Fibroblast of skin of back (primary cell): ENCODE measurements at regions not wholly inside any gene's neighbourhood (a gene's known extent, or its start where the extent isn't known, plus 50 kb on each side); places are given as distances from the start of the nearest gene placed in this dataset.

ENCODE experiments used
- DNase-seq: peaks from one replicate; pipeline ENCODE4 v3.0.0-alpha.2; 2013

DNA sequence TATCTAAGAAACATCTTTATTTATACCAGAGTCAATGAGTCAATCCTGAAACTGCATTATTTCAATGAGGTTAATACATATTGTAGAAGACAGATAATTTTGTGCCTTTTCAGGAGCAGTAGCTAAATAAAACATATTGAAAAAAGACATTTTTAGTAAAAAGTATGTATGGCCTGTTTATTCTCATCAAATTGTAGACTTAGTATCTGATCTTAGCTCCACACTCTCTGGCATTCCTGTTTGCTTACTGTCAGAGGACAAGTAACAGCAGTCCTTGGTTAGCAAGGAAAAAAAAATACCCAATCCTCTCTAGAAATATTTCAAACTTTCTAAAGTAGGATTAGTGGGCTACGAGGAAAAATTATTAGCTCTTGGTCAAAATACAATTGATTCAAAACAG, 50.5 kb upstream of the GUCY1A1 start:
- no peak for DNase-seq

DNA sequence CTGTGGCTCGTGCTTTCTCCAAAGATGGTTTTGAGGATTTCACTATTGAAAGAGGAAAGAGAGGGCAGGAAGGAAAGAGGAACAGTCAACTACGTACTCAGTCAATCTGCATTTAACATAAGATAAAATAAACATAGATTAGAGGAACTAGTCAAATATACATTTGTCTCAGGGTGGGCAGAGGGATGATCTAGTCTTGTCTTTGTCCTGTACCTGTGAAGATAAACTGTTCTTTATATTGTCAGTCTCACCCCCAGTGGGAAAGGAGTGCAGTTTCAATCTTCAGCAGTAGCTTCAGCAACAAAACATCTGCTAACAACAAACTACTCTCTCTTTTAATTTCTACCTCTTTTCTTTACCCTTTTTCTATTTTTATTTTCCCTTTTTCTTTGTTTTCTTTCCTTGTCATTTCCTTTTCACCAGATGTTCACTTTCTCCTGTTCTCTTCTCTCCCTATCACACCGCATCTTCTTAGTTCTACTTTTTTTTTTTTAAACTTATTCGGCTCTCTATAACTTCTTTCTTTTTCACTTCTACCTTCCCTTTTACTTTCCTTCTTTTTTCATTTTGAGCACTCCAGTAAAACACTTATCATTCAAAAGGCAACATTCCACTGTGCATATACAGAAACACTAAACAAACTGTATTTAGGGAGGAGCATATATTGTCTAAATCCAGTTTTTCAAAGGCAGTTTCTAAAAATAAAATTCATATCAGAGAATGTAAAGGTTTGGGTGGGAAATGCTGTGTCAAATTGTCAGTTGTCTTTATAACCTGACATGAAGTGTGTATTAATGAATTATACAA, 51.4 kb upstream of the GUCY1A1 start:
- no peak for DNase-seq

DNA sequence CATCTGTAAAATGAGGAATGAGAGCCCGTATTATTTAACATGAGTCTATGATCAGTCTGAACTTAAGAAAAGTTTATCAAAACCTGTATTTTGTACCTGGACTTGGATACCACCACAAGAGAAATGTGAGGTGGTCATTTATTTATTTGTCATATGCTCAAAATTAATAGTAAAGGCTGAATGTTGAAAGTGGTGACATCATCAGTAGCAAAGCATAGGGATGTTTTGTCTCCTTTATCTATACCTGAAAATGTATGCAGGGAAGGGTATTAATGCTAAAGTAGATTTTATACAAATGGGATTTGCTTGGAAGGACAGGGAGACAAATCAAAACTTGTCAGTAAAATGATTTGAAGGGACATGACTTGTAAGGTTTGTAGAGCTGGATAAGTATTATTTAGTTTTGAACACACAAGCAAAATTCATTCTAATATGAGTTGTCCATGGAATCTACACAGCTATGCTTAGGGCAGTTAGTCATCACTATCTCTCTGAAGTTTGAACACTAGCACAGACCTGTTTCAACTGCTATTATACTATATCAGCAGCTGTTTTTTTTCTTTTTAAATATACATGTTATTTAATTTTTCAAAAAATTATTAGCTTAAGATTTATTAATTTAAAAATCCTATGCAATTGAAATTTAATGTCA, 52.4 kb upstream of the GUCY1A1 start:
- peak; percentile 16 for DNase-seq

DNA sequence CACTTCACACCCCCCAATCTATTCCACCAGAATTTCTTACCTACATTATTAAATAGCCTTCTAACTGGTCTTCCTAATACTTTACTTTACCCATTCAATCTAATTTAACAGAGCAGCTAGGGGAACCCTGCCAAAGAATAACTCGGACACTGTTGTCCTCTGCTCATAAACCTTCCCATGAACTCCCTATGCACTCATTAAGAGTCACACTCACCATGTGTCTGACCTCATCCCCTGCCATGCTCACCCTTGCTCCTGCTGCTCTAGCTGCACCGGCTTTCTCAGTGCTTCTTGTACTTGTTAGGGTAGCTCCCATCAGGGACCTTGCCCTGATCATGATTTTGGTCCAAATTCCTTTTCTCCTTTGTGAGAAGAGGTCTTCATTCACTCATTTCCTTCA, 54.6 kb upstream of the GUCY1A1 start:
- DNase-seq: no peak

DNA sequence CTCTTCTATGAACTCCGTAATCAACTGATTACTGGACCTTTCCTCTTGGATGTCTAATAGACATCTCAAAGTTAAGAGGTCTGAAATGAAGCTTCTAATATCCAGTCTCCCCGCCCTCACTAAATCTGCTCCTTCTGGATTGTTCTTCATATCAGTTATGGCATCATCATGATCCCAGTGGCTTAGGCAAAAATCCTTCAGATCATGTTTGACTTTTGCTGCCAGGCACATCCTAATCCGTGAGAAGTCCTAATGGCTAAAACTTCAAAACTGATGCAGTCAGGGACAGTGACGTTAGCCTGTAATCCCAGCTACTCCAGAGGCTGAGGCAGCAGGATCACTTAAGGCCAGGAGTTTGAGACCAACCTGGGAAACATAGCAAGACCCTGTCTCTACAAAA, 55.1 kb upstream of the GUCY1A1 start:
- DNase-seq: no peak

DNA sequence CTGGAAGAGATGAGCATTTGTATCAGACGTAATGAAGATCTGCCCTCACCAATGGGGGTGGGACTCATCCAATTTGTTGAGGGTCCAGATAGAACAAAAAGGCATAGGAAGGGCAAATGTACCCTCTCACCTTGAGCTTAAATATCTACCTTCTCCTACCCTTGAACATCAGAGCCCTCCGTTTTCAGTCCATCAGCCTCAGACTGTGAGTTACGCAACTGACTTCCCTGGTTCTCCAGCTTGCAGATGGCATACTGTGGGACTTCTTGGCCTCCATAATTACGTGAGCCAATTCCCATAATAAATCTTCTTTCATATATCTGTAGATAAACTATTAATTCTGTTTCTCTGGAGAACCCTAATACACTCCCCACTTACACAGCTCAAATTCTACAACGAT, 56.5 kb upstream of the GUCY1A1 start:
- DNase-seq: no peak

DNA sequence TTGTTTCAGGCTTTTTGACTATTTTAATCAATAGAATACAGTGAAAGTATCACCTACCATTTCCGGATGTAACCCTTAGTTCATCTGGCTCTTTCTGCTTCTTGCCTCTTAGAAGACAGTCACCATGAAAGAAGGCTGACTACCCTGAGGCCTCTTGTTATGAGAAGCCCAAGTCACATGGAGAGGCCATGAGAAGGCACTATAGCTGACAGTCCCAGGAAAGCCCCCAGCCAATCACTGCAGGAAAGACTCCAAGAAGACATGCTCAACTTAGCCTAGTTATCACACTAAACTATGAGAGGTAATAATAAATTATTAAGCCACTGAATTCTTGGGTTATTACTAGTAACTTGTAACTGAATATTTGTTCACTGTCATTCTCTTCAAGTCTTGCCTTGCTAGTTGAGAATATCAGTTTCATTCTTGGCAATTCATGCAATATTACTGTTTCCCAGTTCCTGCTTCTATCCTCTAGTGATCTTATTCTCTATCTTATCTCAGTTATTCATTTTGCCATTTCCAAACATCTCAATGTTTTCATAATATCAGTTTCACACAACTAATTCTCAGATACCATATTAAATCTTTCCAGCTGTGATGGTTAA, 57.1 kb upstream of the GUCY1A1 start:
- peak; percentile 8 for DNase-seq

DNA sequence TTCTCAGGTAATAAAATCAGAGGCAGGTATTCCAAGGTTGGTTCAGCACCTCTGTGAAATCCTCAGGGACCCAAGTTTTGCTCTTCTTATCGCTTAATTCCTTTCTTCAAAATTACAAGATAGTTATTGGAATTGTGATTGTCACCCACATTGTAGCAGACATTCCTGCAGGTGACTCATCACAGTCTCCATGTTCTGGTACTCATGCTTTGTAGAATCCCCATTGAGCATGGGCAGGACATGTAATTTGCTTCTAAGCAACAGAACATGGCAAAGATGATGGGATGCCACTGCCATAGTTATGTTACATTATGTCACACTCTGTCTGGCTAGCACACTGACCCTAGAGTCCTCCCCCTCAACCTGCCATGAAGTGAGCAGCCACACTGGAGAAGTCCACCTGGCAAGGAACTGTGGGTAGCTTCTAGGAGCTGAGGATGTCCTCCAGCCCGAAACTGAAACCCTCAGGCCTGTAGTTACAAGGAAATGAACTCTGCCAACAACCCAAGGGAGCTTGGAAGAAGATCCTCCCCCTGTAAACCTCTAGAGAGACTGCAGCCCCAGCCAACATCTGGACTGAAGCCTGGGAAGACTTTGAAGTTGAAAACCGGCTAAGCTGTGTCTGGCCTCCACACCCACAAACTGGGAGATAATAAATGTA, 58.3 kb upstream of the GUCY1A1 start:
- peak; percentile 8 for DNase-seq

DNA sequence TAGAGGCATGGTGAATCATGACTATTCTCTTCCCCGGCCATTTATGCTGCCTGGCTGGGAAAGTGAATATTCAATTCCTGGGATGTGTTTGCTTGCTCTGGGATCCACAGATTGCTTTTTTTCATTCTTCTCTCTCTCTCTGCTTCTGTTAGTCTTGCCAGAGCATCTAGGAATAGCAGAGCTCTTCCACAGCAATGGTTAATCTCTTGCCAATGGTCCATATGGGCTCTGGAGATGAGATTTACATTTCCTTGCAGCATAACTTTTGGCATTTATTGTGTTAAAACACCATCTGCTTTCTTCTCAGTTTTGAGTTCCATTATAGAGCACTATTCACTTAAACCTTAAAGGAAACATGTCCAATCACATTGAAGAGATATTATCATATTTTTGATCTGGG, 59.2 kb upstream of the GUCY1A1 start:
- no peak for DNase-seq

DNA sequence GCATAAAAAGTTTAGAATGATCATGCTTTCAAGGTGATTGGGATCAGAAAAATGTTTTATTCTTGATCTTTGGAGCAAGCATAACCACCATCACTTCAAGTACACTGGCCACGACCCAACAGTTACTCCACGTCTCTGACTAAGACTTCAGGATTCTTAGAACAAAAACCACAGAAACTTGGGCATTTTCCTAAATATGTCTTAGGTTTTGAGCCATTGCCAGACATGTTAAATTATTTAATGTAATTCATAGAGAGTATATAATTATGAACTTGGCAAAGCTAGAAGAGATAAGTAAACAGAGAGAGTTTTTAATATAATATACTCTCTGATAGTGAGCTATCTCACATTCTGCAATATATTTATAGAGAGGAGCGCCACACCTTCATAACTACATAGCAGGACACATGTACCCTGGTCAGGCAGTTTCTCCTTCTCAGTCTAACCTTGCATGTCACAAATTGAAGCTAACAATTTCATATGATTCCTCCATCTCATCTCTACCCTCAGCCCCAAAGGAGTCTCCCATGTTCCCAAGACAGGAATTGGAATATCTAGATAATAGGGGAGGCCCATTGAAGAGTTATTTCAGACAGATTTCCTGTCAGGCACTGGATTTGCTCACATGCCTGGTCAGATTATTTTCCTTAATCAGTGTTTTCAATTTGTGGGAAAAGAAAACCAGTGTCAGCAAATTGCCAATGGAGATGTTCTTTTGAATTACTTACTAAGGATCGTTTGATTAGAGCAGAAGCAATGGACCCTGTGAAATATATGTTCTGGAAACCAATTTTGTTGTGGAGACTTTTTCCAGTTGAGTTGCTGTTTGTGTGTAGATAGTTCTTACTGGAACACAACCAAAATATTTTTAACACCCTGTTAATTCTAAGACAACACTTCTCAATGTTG, 61.7 kb upstream of the GUCY1A1 start:
- DNase-seq: peak; percentile 67

DNA sequence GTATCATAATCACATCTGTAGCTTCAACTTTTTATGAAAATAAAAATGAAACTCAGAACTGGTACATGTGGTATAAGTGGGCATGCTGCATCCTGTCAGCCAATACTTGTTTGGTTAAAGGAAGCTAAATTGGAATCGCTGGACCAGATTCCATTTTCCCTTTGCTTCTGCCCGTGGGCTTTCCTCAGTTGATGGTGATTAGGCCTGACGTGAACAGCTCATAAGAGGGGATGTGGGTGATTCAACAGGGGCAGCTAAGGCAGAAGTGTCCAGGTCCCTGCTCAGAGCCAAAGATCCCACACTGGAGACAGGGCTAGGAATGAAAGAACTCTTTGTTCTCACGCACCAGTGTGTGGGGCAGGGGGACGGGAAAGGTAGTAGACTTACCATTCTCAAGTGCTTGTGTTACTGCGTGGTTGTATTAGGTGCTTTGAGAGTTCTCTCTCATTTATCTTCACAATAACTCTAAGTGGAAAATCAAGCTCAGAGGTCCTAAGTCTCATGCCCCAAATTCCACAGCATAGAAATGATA, 63.2 kb upstream of the GUCY1A1 start:
- no peak for DNase-seq

DNA sequence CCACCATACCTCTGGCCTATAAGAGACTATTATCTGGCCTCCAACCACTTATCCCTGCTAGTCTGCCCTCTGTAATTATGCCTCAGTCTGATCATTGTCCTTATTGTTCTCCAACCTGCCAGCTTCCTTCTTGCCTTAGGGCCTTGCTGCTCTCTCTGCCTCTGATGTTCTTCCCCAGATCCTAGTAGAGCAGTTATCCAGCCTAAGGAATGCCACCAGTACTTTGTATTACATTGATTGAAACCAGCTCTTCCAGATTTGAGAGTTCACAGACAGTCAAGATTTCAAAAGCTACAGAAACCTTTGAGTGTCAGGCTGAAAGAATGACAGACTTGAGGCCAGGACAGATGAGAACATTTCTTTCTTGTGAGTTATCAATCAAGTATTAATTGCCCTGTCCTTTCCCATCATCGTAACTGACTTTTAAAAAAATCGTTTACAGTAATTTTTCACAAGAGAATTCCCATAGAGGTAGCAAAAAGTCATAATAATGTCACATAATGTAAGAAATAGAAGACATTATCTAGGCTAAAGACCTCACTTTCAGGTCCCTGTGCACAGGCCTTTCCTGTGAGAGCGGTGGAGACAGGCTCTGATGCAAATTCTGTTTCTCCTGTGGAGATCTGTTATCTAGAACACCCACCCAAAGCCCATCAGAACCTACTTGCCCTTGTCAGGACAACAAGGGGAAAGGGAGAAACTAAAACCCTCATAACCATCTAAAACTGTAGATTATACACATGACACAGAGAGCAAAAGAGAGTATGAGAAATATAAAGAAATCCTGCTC, 64.1 kb upstream of the GUCY1A1 start:
- DNase-seq: no peak

DNA sequence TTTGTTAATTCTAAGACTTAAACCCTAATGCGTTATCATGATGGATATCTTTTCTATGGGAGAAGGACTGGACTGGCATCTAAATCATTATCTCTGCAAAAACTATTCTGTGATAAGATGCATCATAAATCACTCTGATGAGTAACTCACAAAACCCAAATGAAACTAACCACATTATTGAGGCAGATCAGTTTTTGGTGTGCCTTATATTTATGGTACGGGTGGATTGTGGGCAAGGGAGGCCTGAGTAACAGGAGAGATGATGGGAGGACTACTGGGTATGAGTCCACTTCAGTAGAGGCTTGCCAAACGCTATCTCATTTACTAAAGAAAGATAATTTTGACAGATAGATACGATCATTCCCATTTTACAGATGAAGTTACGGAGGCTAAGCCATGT, 66.4 kb upstream of the GUCY1A1 start:
- DNase-seq: no peak

DNA sequence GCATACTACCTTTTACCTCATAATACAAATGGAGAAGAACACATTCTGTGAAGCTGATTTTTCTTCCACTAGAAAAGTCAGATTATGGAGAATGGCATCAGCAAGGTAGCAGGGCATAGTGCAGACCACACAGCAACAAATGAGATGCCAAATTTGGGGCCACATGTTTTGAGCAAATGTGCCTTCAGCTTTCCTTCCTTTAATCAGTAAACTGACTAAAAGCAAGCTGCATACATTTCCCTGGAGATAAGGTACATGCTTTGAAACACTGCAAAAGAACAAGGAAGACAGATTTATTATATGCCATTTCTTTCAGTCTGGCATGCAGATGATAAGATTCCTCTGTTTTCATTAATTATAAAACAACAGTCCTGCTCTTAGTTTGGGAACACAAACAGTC, 67.1 kb upstream of the GUCY1A1 start:
- DNase-seq: no peak

DNA sequence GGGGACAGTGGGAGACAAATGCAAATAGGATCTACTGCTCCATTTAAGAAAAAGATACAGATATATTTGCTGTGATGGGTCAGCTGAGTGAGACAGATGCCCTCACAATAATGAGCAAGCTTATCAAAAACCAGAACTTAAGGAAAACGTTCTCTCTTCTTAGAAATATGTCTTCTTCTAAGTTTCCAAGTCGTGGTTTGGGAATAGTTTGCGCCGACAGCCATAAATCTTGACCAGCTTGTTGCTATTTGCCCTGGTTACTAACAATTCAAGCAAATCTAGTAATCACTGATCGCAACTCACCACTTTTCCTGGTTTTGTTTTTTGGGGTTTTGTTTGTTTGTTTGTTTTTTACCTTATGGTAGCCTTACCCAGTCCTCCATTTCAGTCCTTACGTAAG, 67.6 kb upstream of the GUCY1A1 start:
- DNase-seq: no peak

DNA sequence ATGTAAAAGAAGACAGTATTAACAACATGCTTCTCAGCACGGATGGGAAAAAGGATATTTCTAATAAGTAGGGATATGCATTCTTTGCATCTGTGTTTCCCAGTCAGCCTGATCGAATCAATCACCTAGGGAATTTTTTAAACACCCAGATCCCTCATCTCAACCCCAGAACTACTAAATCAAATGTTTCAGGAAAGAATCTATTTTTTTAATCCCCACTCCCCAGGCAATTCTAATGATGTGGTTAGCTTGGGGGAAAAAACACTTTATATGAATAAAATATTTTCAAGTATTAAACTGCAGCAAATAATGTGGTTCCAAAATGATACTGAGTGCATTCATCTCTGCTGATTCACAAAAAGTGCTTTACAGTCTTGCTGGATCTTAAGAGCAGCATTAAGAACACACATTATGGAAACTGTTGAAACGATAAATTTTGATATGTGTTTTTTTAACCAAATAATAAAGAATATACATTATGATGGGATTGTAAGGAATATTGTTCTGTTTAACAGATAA, 68.7 kb upstream of the GUCY1A1 start:
- no peak for DNase-seq

DNA sequence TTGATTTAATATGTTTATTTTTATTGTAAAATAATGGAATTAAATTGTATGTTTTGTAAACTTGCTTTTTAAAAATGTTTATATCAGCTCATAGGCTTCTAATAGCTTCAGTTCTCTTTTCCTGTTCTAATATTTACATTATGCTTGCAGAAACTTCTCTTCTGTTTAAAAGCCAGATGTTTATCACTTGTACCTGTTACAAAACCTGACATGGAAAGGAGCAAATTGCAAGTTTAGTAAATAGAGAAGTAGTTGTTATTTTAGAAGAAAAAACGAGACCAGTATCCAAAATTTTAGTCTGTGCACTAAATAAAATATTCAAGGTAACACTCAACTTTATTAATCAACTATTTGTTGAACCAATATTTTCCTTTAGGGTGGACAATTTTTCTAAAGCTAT, 69.4 kb upstream of the GUCY1A1 start:
- no peak for DNase-seq

DNA sequence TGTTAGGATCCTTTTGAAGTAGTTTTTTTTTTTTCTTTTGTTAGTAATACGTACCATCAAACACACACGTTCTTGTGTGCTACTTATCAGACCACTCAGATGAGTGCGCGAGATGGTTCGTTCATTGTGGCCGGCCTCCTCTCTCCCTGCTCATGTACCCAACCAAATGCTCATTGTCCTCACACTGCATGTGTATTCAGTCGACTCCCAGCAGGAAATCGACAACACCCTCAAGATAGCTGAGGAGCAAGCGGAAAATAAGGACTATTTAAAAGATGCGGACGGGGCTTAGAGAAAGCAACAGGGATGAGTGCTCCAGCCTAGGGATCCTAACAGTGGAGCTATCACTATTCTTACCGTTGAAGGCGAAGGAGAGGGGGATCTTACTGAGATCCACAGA, 72.9 kb upstream of the GUCY1A1 start:
- DNase-seq: no peak

DNA sequence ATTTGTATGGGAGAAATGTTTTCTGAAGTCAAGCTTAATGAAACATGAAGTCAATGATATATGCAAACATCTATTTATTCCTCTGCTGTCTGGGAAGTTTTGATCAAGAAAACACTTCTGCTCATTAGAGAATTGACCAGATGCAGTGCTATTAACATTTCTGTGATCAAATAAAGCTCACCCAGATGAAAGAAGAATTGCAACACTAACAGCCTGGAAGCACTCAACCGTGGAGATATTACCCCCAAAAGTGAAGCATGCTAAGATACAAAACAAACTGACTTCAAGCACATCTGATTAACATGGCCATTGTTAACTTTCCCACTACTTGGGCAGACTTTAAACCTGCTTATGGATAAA, 73.7 kb upstream of the GUCY1A1 start:
- DNase-seq: no peak

DNA sequence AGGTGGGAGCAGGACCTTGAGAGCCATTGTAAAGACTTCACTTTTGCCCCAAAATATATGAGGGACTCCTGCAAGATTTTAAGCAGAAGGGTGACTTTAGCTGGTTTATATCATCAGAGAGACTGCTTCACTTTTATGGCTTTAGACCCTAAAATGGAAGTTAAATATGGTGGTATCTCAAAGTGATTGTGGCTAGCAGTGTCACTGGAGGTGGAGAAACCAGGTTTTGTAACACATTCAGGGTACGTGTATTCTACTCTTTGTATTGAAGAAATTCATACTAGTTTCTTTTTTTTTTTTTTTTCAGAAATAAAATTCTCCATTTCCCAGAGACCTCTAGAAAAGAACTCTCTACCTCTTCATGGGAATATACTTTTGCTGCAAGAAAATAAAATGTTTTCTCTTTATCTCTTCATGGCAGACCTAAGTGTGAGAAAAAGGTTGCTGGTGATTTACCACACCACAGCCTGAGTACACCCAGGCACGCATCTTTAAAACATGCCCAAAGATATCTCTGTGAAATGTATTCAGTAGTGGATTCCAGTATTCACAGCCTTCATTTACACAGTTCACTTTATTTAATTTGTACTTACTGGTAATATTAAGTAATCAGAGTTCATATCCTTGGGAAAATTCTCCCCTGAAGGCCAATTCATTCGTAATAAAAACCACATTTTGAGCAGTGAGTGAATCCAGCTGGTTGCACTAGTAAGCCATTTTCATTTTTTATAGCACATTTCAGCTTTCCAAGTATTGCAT, 74.3 kb upstream of the GUCY1A1 start:
- DNase-seq: no peak
